Hepatic stellate cell (primary cell): ENCODE measurements at regions not wholly inside any gene's neighbourhood (a gene's known extent, or its start where the extent isn't known, plus 50 kb on each side); places are given as distances from the start of the nearest gene placed in this dataset.

Source experiments
- DNase-seq: peaks from one replicate; pipeline ENCODE4 v3.0.0; 2011; ENCODE audit warnings: low spot score

- DNase-seq, result no peak
Measured at GRCh38 chr4:74878323-74878722, 54.6 kb upstream of the PARM1 start.

- no peak for DNase-seq
Measured at GRCh38 chr4:74875451-74875850, 57.5 kb upstream of the PARM1 start.

DNA sequence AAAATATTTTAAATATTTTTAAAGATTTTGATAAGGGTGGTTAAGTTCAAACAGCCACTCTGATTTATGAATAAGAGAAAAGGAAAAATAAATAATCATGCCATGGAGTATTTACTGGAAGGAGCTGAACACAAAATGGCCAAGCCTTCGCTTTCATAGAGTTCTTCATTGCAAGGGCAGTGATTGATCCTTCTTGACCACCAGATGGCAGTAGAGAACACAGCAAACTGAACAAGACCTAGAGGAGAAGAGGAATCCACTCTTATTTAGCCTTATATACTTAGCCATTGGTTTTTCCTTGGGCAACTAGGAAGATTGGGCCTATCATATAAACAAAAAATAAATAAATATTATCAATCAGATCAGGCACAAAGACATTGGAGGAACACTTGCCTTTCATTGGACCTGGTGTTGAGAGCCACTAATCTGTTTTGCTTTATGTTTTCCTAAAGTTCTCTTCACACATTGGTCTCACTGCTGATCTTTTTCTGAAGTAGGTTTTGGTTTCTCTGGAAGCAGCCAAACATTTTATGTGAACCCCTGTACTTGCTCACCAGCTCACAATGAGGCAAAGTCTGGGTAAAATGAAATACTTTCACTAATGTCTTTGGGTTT lies 58.1 kb upstream of the PARM1 start:
- DNase-seq, result peak; percentile 10

DNA sequence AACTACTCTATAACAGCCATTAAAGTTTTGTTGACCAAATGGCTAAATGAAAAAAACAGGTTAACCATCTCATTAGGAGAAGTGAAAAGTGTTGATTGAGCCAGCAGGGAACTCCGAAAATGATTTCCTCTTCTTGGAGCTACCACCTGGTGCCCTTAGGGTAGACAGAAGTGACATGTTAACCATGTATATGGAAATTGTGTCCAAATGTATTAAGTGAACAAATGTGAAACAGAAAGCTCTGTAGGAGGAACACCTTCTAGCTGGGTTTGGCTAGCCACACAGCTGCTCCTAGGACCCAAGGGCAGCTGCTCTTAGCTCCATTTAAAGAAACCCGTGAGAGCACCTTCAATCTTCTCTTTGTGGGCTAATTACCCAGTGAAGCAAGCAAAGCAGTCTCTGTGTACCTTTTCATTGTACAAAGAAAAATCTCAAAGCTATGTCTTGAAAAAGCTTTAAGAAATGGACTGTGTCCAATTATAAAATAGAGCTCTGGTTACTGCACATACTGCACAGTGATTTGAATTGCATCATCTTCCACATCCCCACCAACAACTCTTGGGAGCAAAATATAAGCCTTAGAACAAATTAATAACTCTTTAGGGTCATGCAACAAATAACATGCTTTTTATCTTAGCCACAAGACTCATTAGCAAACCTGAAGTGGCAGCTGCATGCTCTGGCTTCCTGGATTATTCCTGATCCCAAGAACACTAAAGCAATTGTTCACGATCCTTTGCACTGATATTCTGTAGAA lies 59.2 kb upstream of the PARM1 start:
- no peak for DNase-seq

- no peak for DNase-seq
Measured at GRCh38 chr4:74858921-74859562, 64.7 kb upstream of the BTC start.

GRCh38 chr4:74855879-74856278 lies 61.6 kb upstream of the BTC start:
- no peak for DNase-seq

DNA sequence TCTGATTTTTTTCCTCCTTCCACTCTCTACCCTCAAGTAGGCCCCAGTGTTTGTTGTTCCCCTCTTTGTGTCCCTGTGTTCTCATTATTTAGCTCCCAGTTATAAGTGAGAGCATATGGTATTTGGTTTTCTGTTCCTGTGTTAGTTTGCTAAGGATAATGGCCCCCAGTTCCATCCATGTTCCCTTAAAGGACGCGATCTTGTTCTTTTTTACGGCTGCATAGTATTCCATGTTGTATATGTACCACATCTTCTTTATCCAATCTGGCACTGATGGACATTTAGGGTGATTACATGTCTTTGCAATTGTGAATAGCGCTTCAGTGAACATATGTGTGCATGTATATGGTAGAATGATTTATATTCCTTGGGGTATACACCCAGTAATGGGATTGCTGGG lies 54.5 kb upstream of the BTC start:
- no peak for DNase-seq

- no peak for DNase-seq
Measured at GRCh38 chr4:74845834-74846233, 51.5 kb upstream of the BTC start.
